WTC11 (cell line): ENCODE measurements at regions not wholly inside any gene's neighbourhood (a gene's known extent, or its start where the extent isn't known, plus 50 kb on each side); places are given as distances from the start of the nearest gene placed in this dataset.

Source experiments
- ATAC-seq: fragments of 200-7000 bp; cut with Tn5 transposase; 2 replicates; pipeline ENCODE4 v1.10.0; 2021; ENCODE audit warnings: mild to moderate bottlenecking, moderate library complexity
- CTCF ChIA-PET: fragments of 300-600 bp; sonication (Branson Sonifier 250); formaldehyde crosslinking; loops from one replicate; lab custom pipeline; 2021; ENCODE audit warnings: antibody characterized with exemption; lab: Charles Lee
- POLR2A ChIA-PET: fragments of 350-600 bp; sonication (Branson Sonifier 250); formaldehyde crosslinking; loops from one replicate; lab custom pipeline; 2021; ENCODE audit warnings: antibody characterized with exemption; lab: Charles Lee
- DNase-seq: peaks from one replicate; pipeline ENCODE4 v3.0.0; 2021; ENCODE audit warnings: low spot score
- H3K27ac Mint-ChIP-seq: 2 replicates; pipeline ENCODE4 v1.8.0; 2021; ENCODE audit warnings: mixed read lengths
- H3K27me3 Mint-ChIP-seq: 2 replicates; pipeline ENCODE4 v1.8.0; 2021; ENCODE audit warnings: low read depth, mild to moderate bottlenecking, moderate library complexity, mixed read lengths
- H3K36me3 Mint-ChIP-seq: 2 replicates; pipeline ENCODE4 v1.8.0; 2021; ENCODE audit warnings: mixed read lengths
- H3K4me1 Mint-ChIP-seq: 2 replicates; pipeline ENCODE4 v1.8.0; 2022; ENCODE audit warnings: mixed read lengths
- H3K4me3 Mint-ChIP-seq: 2 replicates; pipeline ENCODE4 v1.8.0; 2021; ENCODE audit warnings: mild to moderate bottlenecking, moderate library complexity, mixed read lengths
- H3K9me3 Mint-ChIP-seq: 2 replicates; pipeline ENCODE4 v1.8.0; 2021; ENCODE audit warnings: mixed read lengths
- CREM ChIP-seq: sonication (generic); formaldehyde crosslinking; IDR thresholded peaks from 2 replicates; pipeline ENCODE4 v1.8.1; 2022; ENCODE audit warnings: mild to moderate bottlenecking, missing genetic modification reagents, moderate library complexity
- ELF4 ChIP-seq: sonication (generic); formaldehyde crosslinking; IDR thresholded peaks from 2 replicates; pipeline ENCODE4 v1.8.1; 2022; ENCODE audit warnings: low read depth, mild to moderate bottlenecking, moderate library complexity, missing genetic modification reagents
- ESRRA ChIP-seq: sonication (generic); formaldehyde crosslinking; IDR thresholded peaks from 2 replicates; pipeline ENCODE4 v1.8.1; 2022; ENCODE audit warnings: mild to moderate bottlenecking, missing genetic modification reagents, borderline replicate concordance
- ETV6 ChIP-seq: sonication (generic); formaldehyde crosslinking; IDR thresholded peaks from 2 replicates; pipeline ENCODE4 v1.8.1; 2022; ENCODE audit warnings: mild to moderate bottlenecking, missing genetic modification reagents
- FOXP1 ChIP-seq: sonication (generic); formaldehyde crosslinking; IDR thresholded peaks from 2 replicates; pipeline ENCODE4 v1.8.0; 2022; ENCODE audit warnings: missing genetic modification reagents, mild to moderate bottlenecking, moderate library complexity, borderline replicate concordance
- GTF2I ChIP-seq: fragments of 250-450 bp; sonication (Bioruptor Pico); conservative IDR thresholded peaks from 2 replicates; pipeline ENCODE4 v1.4.0; 2021; ENCODE audit warnings: mild to moderate bottlenecking
- HMGA2 ChIP-seq: fragments of 250-450 bp; sonication (Bioruptor Pico); IDR thresholded peaks from 2 replicates; pipeline ENCODE4 v1.4.0; 2021; ENCODE audit warnings: mild to moderate bottlenecking, moderate library complexity
- JUN ChIP-seq: sonication (generic); formaldehyde crosslinking; IDR thresholded peaks from 2 replicates; pipeline ENCODE4 v1.8.0; 2023; ENCODE audit warnings: mild to moderate bottlenecking, missing genetic modification reagents
- KAT7 ChIP-seq: sonication (generic); formaldehyde crosslinking; IDR thresholded peaks from 2 replicates; pipeline ENCODE4 v1.8.1; 2023; ENCODE audit warnings: missing genetic modification reagents, mild to moderate bottlenecking, borderline replicate concordance
- MLX ChIP-seq: sonication (generic); formaldehyde crosslinking; IDR thresholded peaks from 2 replicates; pipeline ENCODE4 v1.8.1; 2023; ENCODE audit warnings: mild to moderate bottlenecking, missing genetic modification reagents, moderate library complexity
- MXD4 ChIP-seq: fragments of 250-450 bp; sonication (Bioruptor Pico); IDR thresholded peaks from 2 replicates; pipeline ENCODE4 v1.8.0; 2021; ENCODE audit warnings: mild to moderate bottlenecking, moderate library complexity, borderline replicate concordance
- NR1H2 ChIP-seq: sonication (generic); formaldehyde crosslinking; IDR thresholded peaks from 2 replicates; pipeline ENCODE4 v1.9.0; 2021; ENCODE audit warnings: mild to moderate bottlenecking, moderate library complexity, missing genetic modification reagents
- RELA ChIP-seq: sonication (generic); formaldehyde crosslinking; IDR thresholded peaks from 2 replicates; pipeline ENCODE4 v1.8.1; 2022; ENCODE audit warnings: missing genetic modification reagents, mild to moderate bottlenecking, borderline replicate concordance
- SP1 ChIP-seq: sonication (generic); formaldehyde crosslinking; conservative IDR thresholded peaks from 2 replicates; pipeline ENCODE4 v1.8.1; 2022; ENCODE audit warnings: missing genetic modification reagents
- TCF7 ChIP-seq: sonication (generic); formaldehyde crosslinking; IDR thresholded peaks from 2 replicates; pipeline ENCODE4 v1.8.0; 2022; ENCODE audit warnings: mild to moderate bottlenecking, low read depth, missing genetic modification reagents, moderate library complexity
- TP53 ChIP-seq: sonication (generic); formaldehyde crosslinking; IDR thresholded peaks from 2 replicates; pipeline ENCODE4 v1.8.1; 2023; ENCODE audit warnings: mild to moderate bottlenecking, missing genetic modification reagents
- ZNF138 ChIP-seq: sonication (generic); formaldehyde crosslinking; conservative IDR thresholded peaks from 2 replicates; pipeline ENCODE4 v1.8.1; 2022; ENCODE audit warnings: mild to moderate bottlenecking, moderate library complexity, missing genetic modification reagents
- ZNF219 ChIP-seq: sonication (generic); formaldehyde crosslinking; IDR thresholded peaks from 2 replicates; pipeline ENCODE4 v1.8.0; 2023; ENCODE audit warnings: missing genetic modification reagents, mild to moderate bottlenecking, borderline replicate concordance
- ZNF232 ChIP-seq: sonication (generic); formaldehyde crosslinking; IDR thresholded peaks from 2 replicates; pipeline ENCODE4 v1.8.0; 2022; ENCODE audit warnings: mild to moderate bottlenecking, missing genetic modification reagents
- ZNF263 ChIP-seq: sonication (generic); formaldehyde crosslinking; IDR thresholded peaks from 2 replicates; pipeline ENCODE4 v1.8.1; 2022; ENCODE audit warnings: low read depth, mild to moderate bottlenecking, moderate library complexity, missing genetic modification reagents
- ZNF317 ChIP-seq: sonication (generic); formaldehyde crosslinking; IDR thresholded peaks from 2 replicates; pipeline ENCODE4 v1.8.1; 2023; ENCODE audit warnings: low read depth, mild to moderate bottlenecking, moderate library complexity, missing genetic modification reagents, borderline replicate concordance
- ZNF423 ChIP-seq: fragments of 250-450 bp; sonication (Bioruptor Pico); IDR thresholded peaks from 2 replicates; pipeline ENCODE4 v2.1.2; 2022; ENCODE audit warnings: mild to moderate bottlenecking, moderate library complexity
- ZNF532 ChIP-seq: fragments of 250-450 bp; sonication (Bioruptor Pico); IDR thresholded peaks from 2 replicates; pipeline ENCODE4 v1.9.0; 2021; ENCODE audit warnings: mild to moderate bottlenecking, borderline replicate concordance
- TF ChIP-seq, protein P1 (sequence below): sonication (generic); formaldehyde crosslinking; IDR thresholded peaks from 2 replicates; pipeline ENCODE4 v1.8.1; 2022; ENCODE audit warnings: missing genetic modification reagents, borderline replicate concordance
- TF ChIP-seq, protein P2 (sequence below): sonication (generic); formaldehyde crosslinking; IDR thresholded peaks from 2 replicates; pipeline ENCODE4 v1.8.1; 2023; ENCODE audit warnings: mild to moderate bottlenecking, missing genetic modification reagents, moderate library complexity
- TF ChIP-seq, protein P3 (sequence below): sonication (generic); formaldehyde crosslinking; IDR thresholded peaks from 2 replicates; pipeline ENCODE4 v1.8.0; 2022; ENCODE audit warnings: mild to moderate bottlenecking, missing genetic modification reagents
- TF ChIP-seq, protein P4 (sequence below): sonication (generic); formaldehyde crosslinking; IDR thresholded peaks from 2 replicates; pipeline ENCODE4 v1.8.1; 2022; ENCODE audit warnings: mild to moderate bottlenecking, missing genetic modification reagents, moderate library complexity, borderline replicate concordance

DNA sequence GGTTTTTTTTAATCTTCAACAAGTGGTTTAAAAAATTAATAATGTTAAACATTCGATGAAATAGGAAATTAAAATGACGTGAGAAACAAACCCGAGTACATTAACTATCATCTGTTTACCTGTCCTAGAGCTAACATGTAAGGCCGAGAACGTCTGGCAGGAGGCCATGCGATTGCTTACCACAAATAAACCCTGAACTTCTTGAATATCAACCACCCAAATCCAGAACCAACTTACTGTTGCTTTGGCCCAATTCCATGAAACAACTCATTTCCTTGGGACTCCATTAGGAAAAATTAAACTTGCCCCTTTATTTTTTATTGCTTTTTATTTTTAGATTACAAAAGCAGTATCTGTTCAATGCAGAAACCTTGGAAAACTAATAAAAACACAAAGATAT is 228.9 kb upstream of the IRS2 start:
- Mint-ChIP-seq H3K27me3 (no peaks in the 10 kb centered on the region; the same call in 1 of the 2 replicates), H3K4me3 (no peak overlapping the region), H3K9me3 (no peaks in the 10 kb centered on the region), H3K36me3 (no peaks in the 10 kb centered on the region), H3K27ac (no peak overlapping the region), H3K4me1 (no peaks in the 10 kb centered on the region)
- ATAC-seq (no peak), DNase-seq (no peak)
- TF ChIP-seq ESRRA (CRISPR knock-in tag) (no peak), ZNF138 (CRISPR knock-in tag) (no peak), GTF2I (CRISPR knock-in tag) (no peak), NR1H2 (CRISPR knock-in tag) (no peak), ELF4 (CRISPR knock-in tag) (no peak), JUN (CRISPR knock-in tag) (no peak), FOXP1 (CRISPR knock-in tag) (no peak), ZNF317 (CRISPR knock-in tag) (no peak), ZNF263 (CRISPR knock-in tag) (no peak), MLX (CRISPR knock-in tag) (no peak), ETV6 (CRISPR knock-in tag) (no peak), SP1 (CRISPR knock-in tag) (no peak), ZNF423 (no peak), RELA (no peak), ZNF219 (no peak), TP53 (CRISPR knock-in tag) (no peak), MXD4 (no peak), ZNF532 (CRISPR knock-in tag) (no peak)
- TF ChIP-seq, protein P1, sequence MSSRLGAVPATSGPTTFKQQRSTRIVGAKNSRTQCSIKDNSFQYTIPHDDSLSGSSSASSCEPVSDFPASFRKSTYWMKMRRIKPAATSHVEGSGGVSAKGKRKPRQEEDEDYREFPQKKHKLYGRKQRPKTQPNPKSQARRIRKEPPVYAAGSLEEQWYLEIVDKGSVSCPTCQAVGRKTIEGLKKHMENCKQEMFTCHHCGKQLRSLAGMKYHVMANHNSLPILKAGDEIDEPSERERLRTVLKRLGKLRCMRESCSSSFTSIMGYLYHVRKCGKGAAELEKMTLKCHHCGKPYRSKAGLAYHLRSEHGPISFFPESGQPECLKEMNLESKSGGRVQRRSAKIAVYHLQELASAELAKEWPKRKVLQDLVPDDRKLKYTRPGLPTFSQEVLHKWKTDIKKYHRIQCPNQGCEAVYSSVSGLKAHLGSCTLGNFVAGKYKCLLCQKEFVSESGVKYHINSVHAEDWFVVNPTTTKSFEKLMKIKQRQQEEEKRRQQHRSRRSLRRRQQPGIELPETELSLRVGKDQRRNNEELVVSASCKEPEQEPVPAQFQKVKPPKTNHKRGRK (CRISPR knock-in tag), result no peak
- TF ChIP-seq, protein P2, sequence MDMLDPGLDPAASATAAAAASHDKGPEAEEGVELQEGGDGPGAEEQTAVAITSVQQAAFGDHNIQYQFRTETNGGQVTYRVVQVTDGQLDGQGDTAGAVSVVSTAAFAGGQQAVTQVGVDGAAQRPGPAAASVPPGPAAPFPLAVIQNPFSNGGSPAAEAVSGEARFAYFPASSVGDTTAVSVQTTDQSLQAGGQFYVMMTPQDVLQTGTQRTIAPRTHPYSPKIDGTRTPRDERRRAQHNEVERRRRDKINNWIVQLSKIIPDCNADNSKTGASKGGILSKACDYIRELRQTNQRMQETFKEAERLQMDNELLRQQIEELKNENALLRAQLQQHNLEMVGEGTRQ (CRISPR knock-in tag), result no peak
- CTCF ChIA-PET, result no interaction called here
- POLR2A ChIA-PET, result no interaction called here

- DNase-seq (no peak), ATAC-seq (no peak)
- H3K36me3 Mint-ChIP-seq, result no peaks in the 10 kb centered on the region
- no peak overlapping the region for H3K27ac Mint-ChIP-seq
- ChIA-PET CTCF (no interaction called here), POLR2A (no interaction called here)
- no peaks in the 10 kb centered on the region; the same call in 1 of the 2 replicates for H3K27me3 Mint-ChIP-seq
- H3K4me3 Mint-ChIP-seq, result no peak overlapping the region
- H3K4me1 Mint-ChIP-seq, result no peaks in the 10 kb centered on the region
- no peaks in the 10 kb centered on the region for H3K9me3 Mint-ChIP-seq
- TF ChIP-seq CREM (no peak), ZNF232 (CRISPR knock-in tag) (no peak), HMGA2 (CRISPR knock-in tag) (no peak), KAT7 (CRISPR knock-in tag) (no peak), TCF7 (CRISPR knock-in tag) (no peak)
- TF ChIP-seq, protein P3, sequence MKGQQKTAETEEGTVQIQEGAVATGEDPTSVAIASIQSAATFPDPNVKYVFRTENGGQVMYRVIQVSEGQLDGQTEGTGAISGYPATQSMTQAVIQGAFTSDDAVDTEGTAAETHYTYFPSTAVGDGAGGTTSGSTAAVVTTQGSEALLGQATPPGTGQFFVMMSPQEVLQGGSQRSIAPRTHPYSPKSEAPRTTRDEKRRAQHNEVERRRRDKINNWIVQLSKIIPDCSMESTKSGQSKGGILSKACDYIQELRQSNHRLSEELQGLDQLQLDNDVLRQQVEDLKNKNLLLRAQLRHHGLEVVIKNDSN (CRISPR knock-in tag), result no peak
- TF ChIP-seq, protein P4, sequence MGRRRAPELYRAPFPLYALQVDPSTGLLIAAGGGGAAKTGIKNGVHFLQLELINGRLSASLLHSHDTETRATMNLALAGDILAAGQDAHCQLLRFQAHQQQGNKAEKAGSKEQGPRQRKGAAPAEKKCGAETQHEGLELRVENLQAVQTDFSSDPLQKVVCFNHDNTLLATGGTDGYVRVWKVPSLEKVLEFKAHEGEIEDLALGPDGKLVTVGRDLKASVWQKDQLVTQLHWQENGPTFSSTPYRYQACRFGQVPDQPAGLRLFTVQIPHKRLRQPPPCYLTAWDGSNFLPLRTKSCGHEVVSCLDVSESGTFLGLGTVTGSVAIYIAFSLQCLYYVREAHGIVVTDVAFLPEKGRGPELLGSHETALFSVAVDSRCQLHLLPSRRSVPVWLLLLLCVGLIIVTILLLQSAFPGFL, result no peak
- TF ChIP-seq, protein P2 (CRISPR knock-in tag), result no peak
- TF ChIP-seq, all 79 proteins: peak for 0
Measured at GRCh38 chr13:110014719-110015118, 228.3 kb upstream of the IRS2 start.
